ENCODE measurements at regions not wholly inside any gene's neighbourhood (a gene's known extent, or its start where the extent isn't known, plus 50 kb on each side); places are given as distances from the start of the nearest gene placed in this dataset.

- no peak for TF ChIP-seq CTCF (IDR thresholded peaks at IDR 0.05)
- no peak for TF ChIP-seq POLR2A (IDR thresholded peaks at IDR 0.05)
Measured at GRCh38 chr4:155496294-155496626, 119.5 kb upstream of the MAP9 start.

Data from uterus (tissue), 2 donors.